ENCODE measurements at regions not wholly inside any gene's neighbourhood (a gene's known extent, or its start where the extent isn't known, plus 50 kb on each side); places are given as distances from the start of the nearest gene placed in this dataset.

- Histone ChIP-seq H3K36me3 (no peaks in the 10 kb centered on the region), H3K27me3 (no peaks in the 10 kb centered on the region), H3K9ac (no peak overlapping the region), H3K4me3 (no peak overlapping the region), H4K20me1 (no peaks in the 10 kb centered on the region), H3K27ac (no peak overlapping the region), H3K4me1 (no peaks in the 10 kb centered on the region), H3K4me2 (no peak overlapping the region), H3K9me3 (replicated peaks in 1 of 11) (no peaks in the 10 kb centered on the region)
- TF ChIP-seq Cebpa-rat (IDR thresholded peaks at IDR 0.05): no peak
Observed at GRCh38 chr6:98454809-98455322, 379.5 kb upstream of the POU3F2 start.

DNA sequence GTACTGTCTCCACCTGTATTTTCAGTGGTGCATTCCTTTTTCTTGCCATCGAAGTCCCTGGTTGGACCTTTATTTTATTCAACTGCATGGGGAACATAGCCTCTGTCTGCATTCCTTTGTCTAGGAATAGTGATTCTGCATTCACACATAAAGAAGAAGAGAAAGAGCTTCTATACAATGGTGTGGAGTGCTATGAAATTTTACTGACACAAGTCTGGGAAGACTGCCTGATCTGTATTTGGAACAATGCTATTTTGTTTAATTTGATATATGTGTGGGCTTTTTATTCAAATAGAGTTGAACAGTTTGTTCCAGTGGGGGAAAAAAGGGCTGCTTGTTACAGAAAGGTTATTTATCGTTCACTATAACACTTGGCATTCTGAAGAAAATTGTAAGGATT, 375.7 kb upstream of the POU3F2 start:
- no peaks in the 10 kb centered on the region for H3K27me3 ChIP-seq
- TF ChIP-seq Cebpa-rat (IDR thresholded peaks at IDR 0.05): no peak
- H3K4me3 ChIP-seq: no peak overlapping the region
- H3K4me1 ChIP-seq: no peaks in the 10 kb centered on the region
- no peak overlapping the region for H3K4me2 ChIP-seq
- H3K36me3 ChIP-seq: no peaks in the 10 kb centered on the region
- H4K20me1 ChIP-seq: no peaks in the 10 kb centered on the region
- H3K9ac ChIP-seq: no peak overlapping the region
- no peaks in the 10 kb centered on the region for H3K9me3 ChIP-seq (replicated peaks in 1 of 11)
- no peak overlapping the region for H3K27ac ChIP-seq

- H3K4me1 ChIP-seq: no peaks in the 10 kb centered on the region
- H3K4me3 ChIP-seq: no peak overlapping the region
- no peaks in the 10 kb centered on the region for H3K9me3 ChIP-seq (replicated peaks in 1 of 11)
- no peaks in the 10 kb centered on the region for H3K36me3 ChIP-seq
- no peaks in the 10 kb centered on the region for H4K20me1 ChIP-seq
- TF ChIP-seq Cebpa-rat (IDR thresholded peaks at IDR 0.05): no peak
- no peaks in the 10 kb centered on the region for H3K27me3 ChIP-seq
- H3K27ac ChIP-seq: no peak overlapping the region
- no peak overlapping the region for H3K9ac ChIP-seq
- H3K4me2 ChIP-seq: no peak overlapping the region
Observed at GRCh38 chr6:98463038-98464000, 371.1 kb upstream of the POU3F2 start.

GRCh38 chr6:98467091-98467490, 367.3 kb upstream of the POU3F2 start:
- H3K9ac ChIP-seq: no peak overlapping the region
- peaks cover 9 to 14% (median 11%) of the 10 kb centered on the region in 11 experiments; a peak in 16 of 22 replicates for H3K9me3 ChIP-seq (replicated peaks in 1 of 11)
- no peak overlapping the region for H3K4me3 ChIP-seq

GRCh38 chr6:98467902-98468301, 366.5 kb upstream of the POU3F2 start:
- no peak for TF ChIP-seq Cebpa-rat (IDR thresholded peaks at IDR 0.05)
- Histone ChIP-seq H3K4me1 (no peaks in the 10 kb centered on the region), H3K27ac (no peak overlapping the region), H3K4me2 (no peak overlapping the region), H3K4me3 (no peak overlapping the region), H4K20me1 (no peaks in the 10 kb centered on the region), H3K27me3 (no peaks in the 10 kb centered on the region), H3K36me3 (no peaks in the 10 kb centered on the region), H3K9me3 (replicated peaks in 1 of 11) (peaks cover 9 to 14% (median 11%) of the 10 kb centered on the region in 11 experiments; a peak in 16 of 22 replicates), H3K9ac (no peak overlapping the region)

More at GRCh38 chr6:98467091-98467490, 367.3 kb upstream of the POU3F2 start:
- no peak for TF ChIP-seq Cebpa-rat (IDR thresholded peaks at IDR 0.05)
- no peak overlapping the region for H3K4me2 ChIP-seq
- no peaks in the 10 kb centered on the region for H3K36me3 ChIP-seq
- H3K27ac ChIP-seq: no peak overlapping the region
- no peaks in the 10 kb centered on the region for H3K27me3 ChIP-seq
- H4K20me1 ChIP-seq: no peaks in the 10 kb centered on the region
- no peaks in the 10 kb centered on the region for H3K4me1 ChIP-seq

DNA sequence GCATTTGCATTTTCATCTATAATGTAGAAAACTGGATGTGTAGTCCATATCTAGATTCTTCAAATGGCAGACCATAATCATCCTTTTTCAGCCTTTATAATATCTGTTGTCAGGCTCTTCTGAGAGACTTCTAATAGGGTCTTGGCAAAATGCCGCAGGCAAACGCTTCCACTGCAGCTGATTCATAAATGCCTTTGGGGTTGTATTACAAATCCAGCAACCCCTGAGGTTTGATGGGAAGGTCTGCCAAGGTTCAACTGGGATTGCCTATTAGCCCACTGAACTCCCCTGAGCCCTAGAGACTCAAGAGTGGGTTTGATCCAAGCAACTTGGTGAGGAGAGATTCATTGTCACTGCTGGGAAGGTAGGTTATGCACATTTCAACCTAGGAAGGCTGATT, 365.2 kb upstream of the POU3F2 start:
- H4K20me1 ChIP-seq: no peaks in the 10 kb centered on the region
- no peaks in the 10 kb centered on the region for H3K27me3 ChIP-seq
- H3K27ac ChIP-seq: no peak overlapping the region
- no peaks in the 10 kb centered on the region for H3K36me3 ChIP-seq
- no peak overlapping the region for H3K4me2 ChIP-seq
- no peak overlapping the region for H3K4me3 ChIP-seq
- H3K9me3 ChIP-seq (replicated peaks in 1 of 11): peaks cover 9 to 14% (median 11%) of the 10 kb centered on the region in 11 experiments; a peak in 16 of 22 replicates
- no peaks in the 10 kb centered on the region for H3K4me1 ChIP-seq
- no peak for TF ChIP-seq Cebpa-rat (IDR thresholded peaks at IDR 0.05)
- H3K9ac ChIP-seq: no peak overlapping the region

- Histone ChIP-seq H3K9me3 (replicated peaks in 1 of 11) (peaks cover 9 to 14% (median 11%) of the 10 kb centered on the region in 11 experiments; a peak in 16 of 22 replicates), H3K4me1 (no peaks in the 10 kb centered on the region), H3K9ac (no peak overlapping the region), H3K36me3 (no peaks in the 10 kb centered on the region), H3K27me3 (no peaks in the 10 kb centered on the region), H3K27ac (no peak overlapping the region), H3K4me3 (no peak overlapping the region), H3K4me2 (no peak overlapping the region), H4K20me1 (no peaks in the 10 kb centered on the region)
- TF ChIP-seq Cebpa-rat (IDR thresholded peaks at IDR 0.05): no peak
Observed at GRCh38 chr6:98470821-98471220, 363.6 kb upstream of the POU3F2 start.

DNA sequence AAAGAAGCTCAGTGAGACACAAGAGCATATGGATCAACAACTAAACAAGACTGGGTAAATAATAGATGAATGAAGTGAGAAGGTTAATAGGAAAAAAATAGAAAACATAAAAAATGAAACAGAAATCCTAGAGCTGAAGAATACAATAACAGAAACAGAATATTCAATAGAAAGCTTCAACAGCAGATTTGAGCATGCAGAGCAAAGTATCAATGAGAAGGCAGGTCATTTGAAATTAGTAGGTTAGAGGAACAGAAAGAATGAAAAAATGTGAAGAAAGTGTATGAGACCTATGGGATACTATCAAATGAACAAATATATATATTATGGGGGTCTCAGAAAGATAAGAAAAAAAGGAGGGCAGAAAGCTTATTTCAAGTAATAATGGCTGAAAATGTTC, 362.9 kb upstream of the POU3F2 start:
- Histone ChIP-seq H3K27ac (no peak overlapping the region), H4K20me1 (no peaks in the 10 kb centered on the region), H3K4me2 (no peak overlapping the region), H3K9ac (no peak overlapping the region), H3K36me3 (no peaks in the 10 kb centered on the region), H3K4me1 (no peaks in the 10 kb centered on the region), H3K9me3 (replicated peaks in 1 of 11) (peaks cover 9 to 14% (median 11%) of the 10 kb centered on the region in 11 experiments; a peak in 16 of 22 replicates), H3K27me3 (no peaks in the 10 kb centered on the region), H3K4me3 (no peak overlapping the region)
- TF ChIP-seq Cebpa-rat (IDR thresholded peaks at IDR 0.05): no peak

- Histone ChIP-seq H3K27me3 (no peaks in the 10 kb centered on the region), H3K27ac (no peak overlapping the region), H3K36me3 (no peaks in the 10 kb centered on the region), H3K4me1 (peaks cover 0 to 22% (median 4%) of the 10 kb centered on the region in 10 experiments; a peak in 9 of 20 replicates), H3K9me3 (replicated peaks in 1 of 11) (no peaks in the 10 kb centered on the region), H3K9ac (no peak overlapping the region), H4K20me1 (no peaks in the 10 kb centered on the region), H3K4me2 (peak overlapping the region in 7 of 11 experiments; percentile 5 to 53 (median 39); a peak in 8 of 22 replicates), H3K4me3 (no peak overlapping the region)
- TF ChIP-seq Cebpa-rat (IDR thresholded peaks at IDR 0.05): no peak
Observed at GRCh38 chr6:98477231-98477630, 357.1 kb upstream of the POU3F2 start.

Measured in BLaER1 treated with 17β-estradiol and CSF1 and Interleukin-3, amounts not matched to agents 10 nM and 100 nM (cell line).